SK-N-SH treated with all-trans-retinoic acid at 6 μM for 48 hours (cell line): ENCODE measurements at regions not wholly inside any gene's neighbourhood (a gene's known extent, or its start where the extent isn't known, plus 50 kb on each side); places are given as distances from the start of the nearest gene placed in this dataset.

ENCODE experiments used
- CSDC2 ChIP-seq: fragments of 250-450 bp; sonication (Bioruptor Pico); IDR thresholded peaks from 2 replicates; pipeline ENCODE4 v1.5.0; 2020; ENCODE audit warnings: mild to moderate bottlenecking, moderate library complexity
- OSR1 ChIP-seq: fragments of 250-450 bp; sonication (Bioruptor Pico); IDR thresholded peaks from 2 replicates; pipeline ENCODE4 v1.8.0; 2022; ENCODE audit warnings: moderate library complexity, mild to moderate bottlenecking, inconsistent platforms
- SNAI2 ChIP-seq: fragments of 250-450 bp; sonication (Bioruptor Pico); IDR thresholded peaks from 2 replicates; pipeline ENCODE4 v1.5.0; 2020; ENCODE audit warnings: mild to moderate bottlenecking, moderate library complexity
- ZFP3 ChIP-seq: fragments of 250-450 bp; sonication (Bioruptor Pico); IDR thresholded peaks from 2 replicates; pipeline ENCODE4 v1.5.0; 2020; ENCODE audit warnings: mild to moderate bottlenecking, moderate library complexity
- ZFP30 ChIP-seq: fragments of 450-650 bp; formaldehyde crosslinking; IDR thresholded peaks from 2 replicates; pipeline ENCODE4 v1.5.0; 2022; ENCODE audit warnings: mild to moderate bottlenecking, moderate library complexity
- ZNF8 ChIP-seq: fragments of 450-650 bp; formaldehyde crosslinking; IDR thresholded peaks from 2 replicates; pipeline ENCODE4 v1.5.0; 2020; ENCODE audit warnings: mild to moderate bottlenecking, moderate library complexity

- TF ChIP-seq ZFP3 (CRISPR knock-in tag) (no peak), OSR1 (CRISPR knock-in tag) (no peak), SNAI2 (no peak), ZFP30 (CRISPR knock-in tag) (no peak), CSDC2 (no peak), ZNF8 (no peak)
Measured at GRCh38 chr16:59370717-59371116, 636.6 kb upstream of the GOT2 start.
